ENCODE measurements at regions not wholly inside any gene's neighbourhood (a gene's known extent, or its start where the extent isn't known, plus 50 kb on each side); places are given as distances from the start of the nearest gene placed in this dataset.

DNA sequence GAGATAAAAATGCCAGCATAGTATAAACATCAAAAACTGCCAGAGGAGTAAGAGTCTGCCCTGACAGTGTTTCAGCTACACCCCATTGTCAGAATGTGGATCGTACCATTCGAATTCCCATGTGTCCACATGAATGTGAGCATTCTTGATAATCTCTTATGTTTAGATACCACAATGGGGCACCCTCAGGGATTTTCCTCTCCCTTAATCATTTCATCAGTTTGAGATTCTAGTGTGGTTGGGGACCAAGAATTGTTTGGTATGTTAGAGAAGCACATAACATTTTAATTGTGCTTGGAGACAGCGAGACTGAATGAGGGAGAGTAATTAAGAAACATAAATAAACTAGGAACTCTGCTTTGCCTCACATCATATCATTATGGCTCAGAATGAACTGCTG, 120.2 kb downstream of the ZC3H11B start:
- no peaks in the 10 kb centered on the region for H3K27me3 ChIP-seq (ENCODE audit: insufficient read depth, low read length)
- CTCF ChIA-PET (ENCODE audit: partially characterized antibody): no interaction called here
- intact Hi-C loops (cut with micrococcal nuclease): no loop called here
- no peak for DNase-seq
- POLR2A ChIA-PET (ENCODE audit: partially characterized antibody): no interaction called here
- Mint-ChIP-seq H3K27ac (no peak overlapping the region), H3K4me3 (no peak overlapping the region), H3K4me1 (no peaks in the 10 kb centered on the region), H3K36me3 (no peaks in the 10 kb centered on the region), H3K27me3 (no peaks in the 10 kb centered on the region), H3K9me3 (peaks cover 0 to 4% (median 0%) of the 10 kb centered on the region in 8 donors)
- no peaks in the 10 kb centered on the region for H3K36me3 ChIP-seq (ENCODE audit: insufficient read depth, low read length)
- no peaks in the 10 kb centered on the region for H3K4me1 ChIP-seq (ENCODE audit: insufficient read depth, low read length)
- no peak overlapping the region for H3K27ac ChIP-seq (ENCODE audit: low read depth, low read length)
- H3K9me3 ChIP-seq (ENCODE audit: control insufficient read depth in 1 of 2, low read length in 2 of 2): no peaks in the 10 kb centered on the region
- no peak overlapping the region for H3K4me3 ChIP-seq (ENCODE audit: low read length in 2 of 2)

DNA sequence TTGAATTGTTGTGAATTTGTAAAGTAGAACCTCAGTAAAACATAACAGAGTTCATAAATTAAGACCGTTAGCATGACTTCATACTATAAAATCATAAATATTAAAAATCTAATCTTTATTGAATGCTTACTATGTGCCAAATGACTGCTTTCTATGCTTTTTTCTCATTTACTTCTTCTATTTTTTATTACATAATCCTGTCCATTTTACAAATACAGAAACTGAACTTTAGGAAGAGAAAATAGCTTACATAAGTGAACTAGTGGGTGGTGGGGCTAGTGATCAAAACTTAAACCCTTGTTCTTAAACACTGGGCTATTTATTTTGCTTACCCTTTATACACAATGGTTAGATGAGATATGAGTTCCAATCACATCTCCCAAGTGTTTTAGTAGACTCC, 122.3 kb downstream of the ZC3H11B start:
- ChIA-PET POLR2A (ENCODE audit: partially characterized antibody) (no interaction called here), CTCF (ENCODE audit: partially characterized antibody) (no interaction called here)
- peaks cover 0 to 1% of the 10 kb centered on the region in 2 donors for H3K27me3 Mint-ChIP-seq
- no peaks in the 10 kb centered on the region for H3K4me1 Mint-ChIP-seq
- H3K4me1 ChIP-seq (ENCODE audit: insufficient read depth, low read length): no peaks in the 10 kb centered on the region
- peaks cover 0 to 2% (median 0%) of the 10 kb centered on the region in 8 donors for H3K9me3 Mint-ChIP-seq
- no peak overlapping the region for H3K27ac ChIP-seq (ENCODE audit: low read depth, low read length)
- no peak overlapping the region for H3K4me3 ChIP-seq (ENCODE audit: low read length in 2 of 2)
- no peaks in the 10 kb centered on the region for H3K36me3 ChIP-seq (ENCODE audit: insufficient read depth, low read length)
- H3K4me3 Mint-ChIP-seq: no peak overlapping the region
- DNase-seq: no peak
- H3K27me3 ChIP-seq (ENCODE audit: insufficient read depth, low read length): no peaks in the 10 kb centered on the region
- no peak overlapping the region for H3K27ac Mint-ChIP-seq
- H3K9me3 ChIP-seq (ENCODE audit: control insufficient read depth in 1 of 2, low read length in 2 of 2): no peaks in the 10 kb centered on the region
- intact Hi-C loops (cut with micrococcal nuclease): no loop called here
- H3K36me3 Mint-ChIP-seq: no peaks in the 10 kb centered on the region

DNA sequence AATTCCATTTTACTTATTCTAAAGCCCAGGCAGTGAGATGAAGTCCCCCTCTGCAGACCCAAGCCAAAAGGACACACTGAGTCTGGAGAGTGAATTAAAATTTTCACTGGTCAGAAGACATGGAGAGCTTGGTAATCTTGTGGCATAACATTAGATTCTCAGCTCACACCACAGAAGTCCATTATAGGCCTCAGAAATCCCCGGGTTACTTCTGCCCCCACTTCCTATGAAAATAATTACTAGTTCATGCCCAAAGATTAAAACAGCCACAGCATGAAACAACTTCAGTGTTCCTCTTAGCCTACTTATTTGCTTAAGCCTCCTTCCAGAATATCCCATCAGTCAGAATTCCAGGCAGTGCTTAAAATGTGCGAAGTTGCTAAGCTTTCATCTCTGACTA, 123.3 kb downstream of the ZC3H11B start:
- Mint-ChIP-seq H3K9me3 (peaks cover 0 to 2% (median 0%) of the 10 kb centered on the region in 8 donors), H3K27ac (no peak overlapping the region), H3K36me3 (no peaks in the 10 kb centered on the region), H3K4me1 (no peaks in the 10 kb centered on the region), H3K4me3 (no peak overlapping the region), H3K27me3 (peaks cover 0 to 1% of the 10 kb centered on the region in 2 donors)
- ChIA-PET POLR2A (ENCODE audit: partially characterized antibody) (no interaction called here), CTCF (ENCODE audit: partially characterized antibody) (no interaction called here)
- H3K9me3 ChIP-seq (ENCODE audit: control insufficient read depth in 1 of 2, low read length in 2 of 2): no peaks in the 10 kb centered on the region
- H3K36me3 ChIP-seq (ENCODE audit: insufficient read depth, low read length): no peaks in the 10 kb centered on the region
- H3K4me1 ChIP-seq (ENCODE audit: insufficient read depth, low read length): no peaks in the 10 kb centered on the region
- intact Hi-C loops (cut with micrococcal nuclease): no loop called here
- no peak for DNase-seq
- H3K27me3 ChIP-seq (ENCODE audit: insufficient read depth, low read length): no peaks in the 10 kb centered on the region
- H3K4me3 ChIP-seq (ENCODE audit: low read length in 2 of 2): no peak overlapping the region
- no peak overlapping the region for H3K27ac ChIP-seq (ENCODE audit: low read depth, low read length)

DNA sequence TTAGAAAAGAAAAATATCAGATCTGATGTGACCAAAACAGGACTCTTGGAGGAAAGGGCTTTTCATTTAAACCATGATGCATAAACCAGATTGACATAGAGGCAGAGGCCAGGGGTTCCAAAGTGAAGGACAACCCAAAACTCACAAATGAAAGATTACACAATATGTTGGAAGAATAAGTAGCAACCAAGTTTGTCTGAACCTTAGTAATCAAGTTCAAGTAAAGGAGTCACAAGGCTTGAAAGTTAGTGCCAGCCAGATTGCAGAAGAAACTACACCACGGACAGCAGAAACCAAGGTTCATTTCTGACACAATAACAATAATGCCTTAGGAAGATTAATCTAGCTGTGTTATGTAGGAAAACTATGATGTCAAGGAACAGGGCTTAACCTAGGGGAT, 124.6 kb downstream of the ZC3H11B start:
- POLR2A ChIA-PET (ENCODE audit: partially characterized antibody): no interaction called here
- no peaks in the 10 kb centered on the region for H3K27me3 ChIP-seq (ENCODE audit: insufficient read depth, low read length)
- Mint-ChIP-seq H3K4me3 (no peak overlapping the region), H3K36me3 (no peaks in the 10 kb centered on the region), H3K27ac (no peak overlapping the region), H3K9me3 (peaks cover 0 to 2% (median 0%) of the 10 kb centered on the region in 8 donors), H3K27me3 (peaks cover 0 to 1% of the 10 kb centered on the region in 2 donors), H3K4me1 (no peaks in the 10 kb centered on the region)
- H3K36me3 ChIP-seq (ENCODE audit: insufficient read depth, low read length): no peaks in the 10 kb centered on the region
- no peak for DNase-seq
- CTCF ChIA-PET (ENCODE audit: partially characterized antibody): no interaction called here
- intact Hi-C loops (cut with micrococcal nuclease): no loop called here
- H3K4me3 ChIP-seq (ENCODE audit: low read length in 2 of 2): no peak overlapping the region
- H3K27ac ChIP-seq (ENCODE audit: low read depth, low read length): no peak overlapping the region
- H3K4me1 ChIP-seq (ENCODE audit: insufficient read depth, low read length): no peaks in the 10 kb centered on the region
- H3K9me3 ChIP-seq (ENCODE audit: control insufficient read depth in 1 of 2, low read length in 2 of 2): no peaks in the 10 kb centered on the region

DNA sequence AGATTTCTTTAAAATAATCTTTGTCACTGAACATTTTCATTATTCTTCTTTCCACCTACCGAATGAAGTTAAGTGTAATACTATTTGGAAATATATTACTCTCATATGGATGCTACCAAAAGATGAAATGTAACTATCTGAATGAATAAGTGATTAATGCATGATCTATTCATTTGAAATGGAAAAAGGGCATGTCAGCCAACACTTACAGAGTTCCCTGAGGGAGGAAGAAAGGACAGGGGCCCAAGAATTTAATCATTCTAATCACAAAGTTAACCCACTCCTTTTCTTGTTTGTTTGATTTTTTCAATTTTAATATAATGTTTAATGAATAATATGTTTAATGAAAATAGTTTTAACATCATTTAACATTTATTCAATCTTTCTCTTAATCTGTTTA, 129.4 kb downstream of the ZC3H11B start:
- Histone ChIP-seq H3K9me3 (ENCODE audit: control insufficient read depth in 1 of 2, low read length in 2 of 2) (no peaks in the 10 kb centered on the region), H3K4me1 (ENCODE audit: insufficient read depth, low read length) (no peaks in the 10 kb centered on the region), H3K36me3 (ENCODE audit: insufficient read depth, low read length) (no peaks in the 10 kb centered on the region), H3K4me3 (ENCODE audit: low read length in 2 of 2) (no peak overlapping the region), H3K27me3 (ENCODE audit: insufficient read depth, low read length) (no peaks in the 10 kb centered on the region), H3K27ac (ENCODE audit: low read depth, low read length) (no peak overlapping the region)
- Mint-ChIP-seq H3K4me3 (no peak overlapping the region), H3K9me3 (no peaks in the 10 kb centered on the region), H3K36me3 (no peaks in the 10 kb centered on the region), H3K27ac (no peak overlapping the region), H3K27me3 (peaks cover 0 to 1% of the 10 kb centered on the region in 2 donors), H3K4me1 (no peaks in the 10 kb centered on the region)
- POLR2A ChIA-PET (ENCODE audit: partially characterized antibody): no interaction called here
- intact Hi-C loops (cut with micrococcal nuclease): no loop called here
- DNase-seq: no peak
- CTCF ChIA-PET (ENCODE audit: partially characterized antibody): no interaction called here

DNA sequence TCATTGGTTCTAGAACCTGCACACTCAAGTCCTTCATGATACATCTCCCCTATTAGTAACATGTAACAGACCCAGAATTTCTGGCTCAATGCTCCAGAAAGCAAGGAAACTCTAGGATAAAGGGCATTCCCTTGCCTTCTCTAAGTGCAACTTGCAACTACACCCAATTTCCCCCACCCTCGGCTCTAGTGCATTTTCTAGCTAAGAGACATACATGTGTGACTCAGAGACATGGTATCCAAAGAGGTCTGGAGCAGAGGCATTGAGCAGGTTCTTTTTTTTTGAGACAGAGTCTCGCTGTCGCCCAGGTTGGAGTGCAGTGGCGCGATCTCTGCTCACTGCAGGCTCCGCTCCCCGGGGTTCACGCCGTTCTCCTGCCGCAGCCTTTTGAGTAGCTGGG, 132.9 kb downstream of the ZC3H11B start:
- intact Hi-C loops (cut with micrococcal nuclease): no loop called here
- Mint-ChIP-seq H3K9me3 (peaks cover 0 to 2% (median 0%) of the 10 kb centered on the region in 8 donors), H3K27ac (no peak overlapping the region), H3K4me3 (no peak overlapping the region), H3K27me3 (no peaks in the 10 kb centered on the region), H3K4me1 (no peaks in the 10 kb centered on the region), H3K36me3 (no peaks in the 10 kb centered on the region)
- Histone ChIP-seq H3K36me3 (ENCODE audit: insufficient read depth, low read length) (no peaks in the 10 kb centered on the region), H3K4me1 (ENCODE audit: insufficient read depth, low read length) (no peaks in the 10 kb centered on the region), H3K9me3 (ENCODE audit: control insufficient read depth in 1 of 2, low read length in 2 of 2) (no peaks in the 10 kb centered on the region), H3K27ac (ENCODE audit: low read depth, low read length) (no peak overlapping the region), H3K27me3 (ENCODE audit: insufficient read depth, low read length) (no peaks in the 10 kb centered on the region), H3K4me3 (ENCODE audit: low read length in 2 of 2) (no peak overlapping the region)
- no peak for DNase-seq
- CTCF ChIA-PET (ENCODE audit: partially characterized antibody): no interaction called here
- POLR2A ChIA-PET (ENCODE audit: partially characterized antibody): no interaction called here

DNA sequence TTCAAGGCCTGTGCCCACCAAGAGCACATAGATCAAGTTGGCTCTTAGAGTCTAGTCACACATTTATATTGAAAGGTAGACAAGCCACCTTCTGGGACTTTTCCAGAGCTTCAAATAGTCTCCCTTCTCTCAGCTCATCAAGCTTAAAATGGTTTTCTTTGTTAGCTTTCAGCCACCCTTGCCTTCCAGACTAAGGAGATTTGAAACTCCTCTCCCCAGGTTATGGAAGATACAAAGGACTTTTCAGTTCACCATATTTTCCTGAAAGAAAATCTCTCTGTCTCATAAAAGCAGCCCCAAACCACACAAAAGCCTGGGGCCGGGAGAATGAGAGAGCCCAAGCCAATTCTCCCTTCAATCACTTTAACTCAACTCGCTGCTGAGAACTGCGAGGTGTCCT, 134.1 kb downstream of the ZC3H11B start:
- DNase-seq: no peak

DNA sequence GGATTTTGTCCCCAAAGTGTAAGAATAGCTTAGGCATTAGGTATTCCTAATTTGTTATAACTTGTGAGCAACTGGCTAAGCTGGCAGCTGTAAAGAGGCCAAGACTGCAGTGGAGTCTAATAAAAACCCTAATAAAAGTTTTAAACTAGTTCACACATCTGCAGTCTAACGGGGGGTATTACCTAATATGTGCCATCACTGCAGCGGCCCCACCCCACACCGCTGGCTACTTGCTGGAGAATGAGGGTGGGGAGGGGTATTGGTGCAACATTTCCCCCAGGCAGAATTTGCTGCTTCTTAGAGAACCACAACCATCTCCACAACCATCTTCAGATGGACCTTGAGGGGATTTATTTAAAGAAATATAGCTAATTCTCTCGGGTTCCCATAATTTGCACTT, 135.0 kb downstream of the ZC3H11B start:
- Histone ChIP-seq H3K4me3 (ENCODE audit: low read length in 2 of 2) (no peak overlapping the region), H3K27ac (ENCODE audit: low read depth, low read length) (no peak overlapping the region), H3K4me1 (ENCODE audit: insufficient read depth, low read length) (no peaks in the 10 kb centered on the region), H3K36me3 (ENCODE audit: insufficient read depth, low read length) (no peaks in the 10 kb centered on the region), H3K9me3 (ENCODE audit: control insufficient read depth in 1 of 2, low read length in 2 of 2) (no peaks in the 10 kb centered on the region), H3K27me3 (ENCODE audit: insufficient read depth, low read length) (no peaks in the 10 kb centered on the region)
- CTCF ChIA-PET (ENCODE audit: partially characterized antibody): no interaction called here
- intact Hi-C loops (cut with micrococcal nuclease): no loop called here
- Mint-ChIP-seq H3K27me3 (no peaks in the 10 kb centered on the region), H3K36me3 (no peaks in the 10 kb centered on the region), H3K27ac (no peak overlapping the region), H3K4me3 (no peak overlapping the region), H3K9me3 (peaks cover 0 to 2% (median 0%) of the 10 kb centered on the region in 8 donors), H3K4me1 (no peaks in the 10 kb centered on the region)
- DNase-seq: no peak
- POLR2A ChIA-PET (ENCODE audit: partially characterized antibody): no interaction called here

More for the DNA sequence above, 134.1 kb downstream of the ZC3H11B start:
- H3K4me1 ChIP-seq (ENCODE audit: insufficient read depth, low read length): no peaks in the 10 kb centered on the region
- Mint-ChIP-seq H3K9me3 (peaks cover 0 to 2% (median 0%) of the 10 kb centered on the region in 8 donors), H3K27me3 (no peaks in the 10 kb centered on the region), H3K36me3 (no peaks in the 10 kb centered on the region), H3K4me1 (no peaks in the 10 kb centered on the region), H3K27ac (no peak overlapping the region), H3K4me3 (no peak overlapping the region)
- no peaks in the 10 kb centered on the region for H3K27me3 ChIP-seq (ENCODE audit: insufficient read depth, low read length)
- no peaks in the 10 kb centered on the region for H3K36me3 ChIP-seq (ENCODE audit: insufficient read depth, low read length)
- no peak overlapping the region for H3K27ac ChIP-seq (ENCODE audit: low read depth, low read length)
- H3K9me3 ChIP-seq (ENCODE audit: control insufficient read depth in 1 of 2, low read length in 2 of 2): no peaks in the 10 kb centered on the region
- H3K4me3 ChIP-seq (ENCODE audit: low read length in 2 of 2): no peak overlapping the region
- ChIA-PET CTCF (ENCODE audit: partially characterized antibody) (no interaction called here), POLR2A (ENCODE audit: partially characterized antibody) (no interaction called here)
- intact Hi-C loops (cut with micrococcal nuclease): no loop called here
